NB4 (cell line): ENCODE measurements at regions not wholly inside any gene's neighbourhood (a gene's known extent, or its start where the extent isn't known, plus 50 kb on each side); places are given as distances from the start of the nearest gene placed in this dataset.

Experiments used
- DNase-seq: peaks from one replicate; pipeline ENCODE4 v3.0.0; 2010; ENCODE audit warnings: low read depth
- H3K4me3 ChIP-seq: one replicate; pipeline ENCODE4 v1.5.1; 2011; ENCODE audit warnings: mild to moderate bottlenecking, low read depth, low read length, moderate library complexity
- MYC ChIP-seq: IDR thresholded peaks from 2 replicates; pipeline ENCODE4 v1.6.1; 2011; ENCODE audit warnings: low read depth, low read length
- POLR2A ChIP-seq: IDR thresholded peaks from 2 replicates; pipeline ENCODE4 v1.6.1; 2011; ENCODE audit warnings: mild to moderate bottlenecking; ENCODE audit not compliant: insufficient read length; ENCODE audit errors: extremely low read depth
- TF ChIP-seq, protein P1 (sequence below): IDR thresholded peaks from 2 replicates; pipeline ENCODE4 v1.6.1; 2011; ENCODE audit warnings: low read depth, low read length
- TF ChIP-seq, protein P2 (sequence below): IDR thresholded peaks from one replicate; pipeline ENCODE4 v1.5.1; 2012; ENCODE audit warnings: low read depth, low read length

DNA sequence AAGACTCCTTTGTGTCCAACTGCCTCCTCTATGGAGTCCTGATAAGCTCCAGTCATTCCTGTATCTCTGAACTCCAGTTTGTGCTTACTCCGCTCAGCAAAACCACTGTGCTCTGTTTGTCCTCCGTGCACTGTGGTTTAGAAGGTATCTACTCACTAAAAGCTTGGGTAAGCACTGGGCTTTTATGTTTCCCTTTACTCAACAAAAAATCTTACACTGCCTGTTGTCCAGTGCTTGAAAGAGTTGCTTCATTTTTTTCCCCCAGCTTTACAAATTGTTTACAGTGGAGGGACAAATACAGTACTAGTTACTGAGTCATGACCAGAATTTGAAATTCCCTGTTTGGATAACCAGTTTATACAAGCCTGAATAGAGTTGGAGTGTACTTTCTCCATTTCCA is 545.3 kb upstream of the FAT1 start:
- no peak overlapping the region for H3K4me3 ChIP-seq
- no peak for DNase-seq
- no peak for TF ChIP-seq POLR2A
- no peak for TF ChIP-seq MYC
- TF ChIP-seq, protein P1, sequence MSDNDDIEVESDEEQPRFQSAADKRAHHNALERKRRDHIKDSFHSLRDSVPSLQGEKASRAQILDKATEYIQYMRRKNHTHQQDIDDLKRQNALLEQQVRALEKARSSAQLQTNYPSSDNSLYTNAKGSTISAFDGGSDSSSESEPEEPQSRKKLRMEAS, result no peak
- TF ChIP-seq, protein P2, sequence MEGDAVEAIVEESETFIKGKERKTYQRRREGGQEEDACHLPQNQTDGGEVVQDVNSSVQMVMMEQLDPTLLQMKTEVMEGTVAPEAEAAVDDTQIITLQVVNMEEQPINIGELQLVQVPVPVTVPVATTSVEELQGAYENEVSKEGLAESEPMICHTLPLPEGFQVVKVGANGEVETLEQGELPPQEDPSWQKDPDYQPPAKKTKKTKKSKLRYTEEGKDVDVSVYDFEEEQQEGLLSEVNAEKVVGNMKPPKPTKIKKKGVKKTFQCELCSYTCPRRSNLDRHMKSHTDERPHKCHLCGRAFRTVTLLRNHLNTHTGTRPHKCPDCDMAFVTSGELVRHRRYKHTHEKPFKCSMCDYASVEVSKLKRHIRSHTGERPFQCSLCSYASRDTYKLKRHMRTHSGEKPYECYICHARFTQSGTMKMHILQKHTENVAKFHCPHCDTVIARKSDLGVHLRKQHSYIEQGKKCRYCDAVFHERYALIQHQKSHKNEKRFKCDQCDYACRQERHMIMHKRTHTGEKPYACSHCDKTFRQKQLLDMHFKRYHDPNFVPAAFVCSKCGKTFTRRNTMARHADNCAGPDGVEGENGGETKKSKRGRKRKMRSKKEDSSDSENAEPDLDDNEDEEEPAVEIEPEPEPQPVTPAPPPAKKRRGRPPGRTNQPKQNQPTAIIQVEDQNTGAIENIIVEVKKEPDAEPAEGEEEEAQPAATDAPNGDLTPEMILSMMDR, result no peak

DNA sequence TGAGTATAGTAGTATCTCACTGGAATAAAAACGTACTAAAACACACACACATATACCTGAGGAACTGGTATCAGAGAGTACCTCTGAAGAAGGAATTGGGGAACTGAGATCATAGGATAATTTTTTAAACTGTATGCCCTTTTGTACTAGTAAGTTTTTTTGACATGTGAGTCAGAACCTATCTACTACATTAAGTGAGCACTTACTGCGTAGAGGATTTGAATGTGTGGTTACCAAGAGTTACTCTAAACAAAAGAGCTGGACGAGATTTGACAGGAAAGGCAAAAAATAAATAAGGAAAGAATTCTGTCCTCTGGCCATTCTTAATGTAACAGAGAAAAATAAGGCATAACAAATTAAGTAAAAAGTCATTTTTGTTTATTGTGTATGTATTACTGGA is 546.5 kb upstream of the FAT1 start:
- no peak overlapping the region for H3K4me3 ChIP-seq
- TF ChIP-seq, protein P2, result no peak
- no peak for TF ChIP-seq MYC
- TF ChIP-seq, protein P1, result no peak
- no peak for TF ChIP-seq POLR2A
- no peak for DNase-seq

DNA sequence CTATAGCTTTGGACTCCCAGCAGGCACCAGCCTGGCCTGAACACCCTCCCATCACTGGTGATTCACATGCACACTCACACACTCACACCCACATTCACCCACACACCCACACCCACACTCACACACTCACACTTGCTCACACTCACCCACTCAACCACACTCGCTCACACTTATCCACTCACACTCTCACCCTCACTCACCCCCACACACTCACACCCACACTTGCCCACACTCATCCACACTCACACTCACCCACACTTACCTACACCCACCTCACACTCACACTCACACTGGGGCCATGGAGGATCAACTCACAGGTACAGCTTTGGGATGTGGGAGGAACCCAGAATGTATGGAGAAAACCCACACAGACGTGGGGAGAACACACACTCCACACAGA is 548.2 kb upstream of the FAT1 start:
- TF ChIP-seq, protein P1, result no peak
- TF ChIP-seq, protein P2, result no peak
- TF ChIP-seq POLR2A (no peak), MYC (no peak)
- DNase-seq, result no peak
- H3K4me3 ChIP-seq, result no peak overlapping the region

DNA sequence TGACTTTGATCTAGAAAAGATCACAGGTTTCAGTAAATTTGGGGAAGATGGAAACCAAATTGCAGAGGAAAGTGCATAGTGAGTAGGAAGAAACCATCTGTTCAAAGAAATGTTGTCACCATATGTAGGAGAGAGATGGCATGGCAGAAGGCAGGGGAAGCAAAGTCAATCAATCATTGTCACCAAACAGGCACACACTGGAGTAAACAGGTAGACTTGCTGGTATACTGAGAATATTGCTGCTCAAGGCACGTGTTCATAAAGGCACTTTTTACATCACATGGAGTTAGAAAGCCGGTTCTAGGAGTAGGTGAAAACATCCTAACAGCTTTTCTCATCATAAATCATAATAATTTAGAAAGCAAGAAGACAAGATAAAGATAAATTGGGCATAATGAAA is 550.5 kb upstream of the FAT1 start:
- no peak for TF ChIP-seq POLR2A
- TF ChIP-seq, protein P2, result no peak
- TF ChIP-seq, protein P1, result no peak
- TF ChIP-seq MYC, result no peak
- no peak overlapping the region for H3K4me3 ChIP-seq
- DNase-seq, result no peak

DNA sequence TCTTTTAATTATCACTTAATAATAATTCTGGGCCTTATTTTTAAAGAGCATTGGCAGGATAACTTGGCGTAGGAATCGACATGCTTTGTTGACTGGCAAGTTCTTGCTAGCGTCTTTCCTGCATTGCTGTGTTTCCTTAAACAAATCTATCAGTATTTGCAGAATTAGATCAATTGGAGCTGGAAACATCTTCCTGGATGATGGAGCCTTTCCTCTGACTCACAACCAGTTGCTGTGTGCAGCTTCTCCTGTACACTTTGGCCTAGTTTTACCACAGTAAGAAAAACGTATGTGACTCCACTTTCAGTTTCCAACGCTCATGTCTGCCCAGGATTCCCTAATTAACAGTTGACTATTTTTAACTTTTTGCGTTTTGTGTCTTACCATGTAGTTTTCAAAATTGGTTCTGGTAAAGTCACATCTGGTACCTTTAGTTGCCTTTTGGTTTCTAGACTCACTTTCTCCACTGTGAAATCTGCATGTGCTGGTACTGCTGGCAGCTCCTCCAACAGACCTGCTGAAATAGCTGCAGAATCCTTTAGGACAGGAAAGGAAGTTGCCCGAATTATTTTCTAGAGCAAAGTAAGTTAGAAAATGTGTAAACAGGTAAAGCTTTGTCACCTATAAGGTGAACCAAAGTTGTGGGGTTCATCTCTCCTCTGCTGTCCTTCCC is 553.2 kb upstream of the FAT1 start:
- no peak overlapping the region for H3K4me3 ChIP-seq
- no peak for TF ChIP-seq MYC
- no peak for TF ChIP-seq POLR2A
- TF ChIP-seq, protein P1, result no peak
- TF ChIP-seq, protein P2, result no peak
- no peak for DNase-seq
